ENCODE measurements at regions not wholly inside any gene's neighbourhood (a gene's known extent, or its start where the extent isn't known, plus 50 kb on each side); places are given as distances from the start of the nearest gene placed in this dataset.

DNA sequence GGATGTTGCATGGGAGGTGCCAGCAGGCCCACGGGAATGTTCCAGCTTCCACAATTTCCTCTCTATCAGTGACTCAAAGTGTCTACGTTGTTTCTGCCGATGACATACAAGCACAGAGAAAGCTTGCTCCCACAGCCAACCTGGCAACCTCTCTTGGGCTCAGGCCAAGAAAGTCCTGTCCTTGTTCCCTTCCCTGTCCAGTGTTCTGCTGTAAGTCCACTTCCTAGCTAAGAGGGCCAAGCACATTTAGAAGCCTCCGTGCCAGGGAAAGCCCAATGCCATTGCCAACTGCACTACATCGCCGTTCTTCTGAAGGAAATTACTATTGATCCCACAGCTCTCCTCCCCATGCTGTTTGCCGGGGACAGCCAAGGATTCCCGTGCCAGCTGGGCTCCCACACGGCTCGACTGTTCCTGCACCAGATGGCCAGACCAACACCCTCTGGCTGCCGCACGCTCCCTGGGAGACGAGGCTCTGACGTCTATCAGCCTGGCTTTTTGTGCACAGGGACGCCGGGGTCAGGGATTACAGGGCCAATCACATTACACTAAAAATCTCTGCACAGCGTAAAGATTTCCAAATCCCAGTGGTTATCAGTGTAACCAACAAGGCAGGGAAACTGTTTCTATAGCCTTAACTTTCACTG, 284.0 kb downstream of the BCOR start:
- DNase-seq, result peak; percentile 78

DNA sequence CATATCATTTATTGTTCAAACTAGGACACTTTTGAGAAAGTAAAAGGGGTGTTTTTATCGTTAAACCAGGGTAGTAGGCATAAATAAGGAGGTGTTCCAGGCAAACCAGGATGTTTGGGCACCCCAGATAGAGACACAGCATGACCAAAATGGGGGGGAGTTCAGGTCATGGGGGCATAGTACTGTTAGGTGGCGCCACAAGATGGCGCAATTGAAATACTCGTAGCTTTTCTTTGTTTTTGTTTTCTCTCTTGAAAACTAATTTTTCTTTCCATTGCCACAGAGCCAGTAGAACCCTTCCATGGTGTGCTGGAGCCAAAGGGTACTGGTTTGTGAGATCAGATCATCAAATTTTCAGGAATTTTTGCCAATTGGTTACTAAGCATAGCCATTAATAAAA, 283.4 kb downstream of the BCOR start:
- DNase-seq, result peak; percentile 44

DNA sequence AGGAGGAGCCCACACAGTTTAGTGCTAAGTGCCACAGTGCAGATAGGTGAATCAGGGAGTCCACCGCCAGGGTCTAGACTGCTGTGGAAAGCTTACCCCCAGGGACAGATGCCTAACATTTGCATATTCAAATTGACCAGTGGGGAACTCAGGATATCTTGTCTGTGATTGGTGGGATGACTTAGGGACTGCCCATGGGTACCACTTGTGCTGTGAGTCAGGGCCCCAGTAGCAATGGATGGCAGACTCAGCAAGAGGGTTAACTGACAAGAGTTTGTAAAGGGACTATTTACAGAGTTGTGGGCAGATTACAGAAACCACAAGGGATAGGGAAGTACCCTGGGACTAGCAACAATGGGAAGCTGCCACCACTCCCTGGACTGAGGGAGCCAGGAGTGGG, 282.1 kb downstream of the BCOR start:
- no peak for DNase-seq

DNA sequence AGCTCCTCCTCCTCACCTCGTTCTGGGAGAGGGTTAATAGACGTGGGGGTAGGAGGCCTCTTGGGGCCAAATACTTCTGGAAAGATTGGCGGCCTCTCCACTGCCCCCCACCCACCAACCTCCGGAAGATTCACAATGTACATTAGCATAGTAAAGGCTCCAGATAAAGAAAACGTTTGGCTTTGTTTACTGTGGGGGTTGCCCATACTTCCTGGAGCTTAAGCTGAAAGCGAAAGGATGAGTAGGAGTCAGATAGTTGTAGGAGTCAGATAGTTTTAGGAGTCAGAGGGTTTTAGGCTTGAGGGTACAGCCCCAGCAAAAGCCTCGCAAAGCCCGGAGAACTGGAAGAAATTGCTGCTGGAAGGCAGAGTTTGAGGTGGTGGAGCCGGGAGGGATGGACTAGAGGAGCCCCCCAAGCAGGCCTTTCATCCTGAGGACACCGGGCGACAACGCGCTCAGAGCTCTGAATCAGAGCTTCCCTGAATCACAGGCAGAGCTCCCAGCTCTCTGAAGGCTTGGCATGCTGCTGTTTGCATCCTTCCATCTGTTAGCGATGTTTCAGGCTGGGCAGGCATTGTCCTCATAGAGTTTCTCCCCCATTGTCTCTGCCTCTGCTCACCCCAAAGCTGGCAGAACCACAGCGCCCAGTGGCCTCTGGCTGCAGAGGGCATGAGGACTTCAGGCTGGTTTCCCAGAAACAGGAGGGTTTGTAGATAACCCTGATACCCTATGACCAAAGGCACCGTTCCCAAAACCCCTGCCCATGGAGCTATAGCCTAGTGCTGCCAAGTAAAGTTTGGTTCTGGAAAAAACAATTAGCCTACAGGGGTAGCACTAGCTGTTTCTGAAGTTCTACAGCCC, 280.7 kb downstream of the BCOR start:
- DNase-seq, result no peak

DNA sequence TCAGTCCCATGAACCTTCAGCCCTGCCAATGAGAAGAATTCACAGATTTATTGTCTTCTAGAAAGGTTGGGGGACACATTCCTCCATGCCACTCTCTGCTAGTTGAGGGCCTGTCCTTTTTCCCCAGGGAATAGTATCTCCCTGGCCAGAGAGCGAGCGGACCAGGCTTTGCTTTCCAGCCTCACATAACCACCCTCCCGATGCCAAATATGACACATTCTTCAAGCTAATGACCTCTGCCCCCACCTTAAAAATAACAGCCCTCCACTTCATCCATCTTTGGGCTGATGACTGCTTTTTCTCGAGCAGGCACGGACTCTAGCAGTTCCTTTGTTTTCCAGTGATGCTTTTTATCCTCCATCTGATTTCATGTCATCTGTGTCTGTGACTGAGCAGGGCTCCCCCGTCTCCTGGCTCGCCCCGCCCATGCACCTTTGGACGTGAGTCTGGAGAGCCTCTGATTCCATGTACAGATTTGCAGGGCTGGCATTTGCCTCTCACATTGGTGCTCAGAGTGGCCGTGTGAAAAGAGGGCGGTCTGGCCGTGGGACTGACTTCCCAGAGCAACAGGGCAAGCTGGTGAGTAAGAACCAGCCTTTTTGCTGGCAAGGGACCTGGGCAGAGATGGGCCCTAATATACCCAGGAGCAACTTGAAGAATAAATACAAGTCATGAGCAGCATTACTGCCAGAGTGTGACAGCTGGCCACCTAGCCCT, 279.8 kb downstream of the BCOR start:
- no peak for DNase-seq

DNA sequence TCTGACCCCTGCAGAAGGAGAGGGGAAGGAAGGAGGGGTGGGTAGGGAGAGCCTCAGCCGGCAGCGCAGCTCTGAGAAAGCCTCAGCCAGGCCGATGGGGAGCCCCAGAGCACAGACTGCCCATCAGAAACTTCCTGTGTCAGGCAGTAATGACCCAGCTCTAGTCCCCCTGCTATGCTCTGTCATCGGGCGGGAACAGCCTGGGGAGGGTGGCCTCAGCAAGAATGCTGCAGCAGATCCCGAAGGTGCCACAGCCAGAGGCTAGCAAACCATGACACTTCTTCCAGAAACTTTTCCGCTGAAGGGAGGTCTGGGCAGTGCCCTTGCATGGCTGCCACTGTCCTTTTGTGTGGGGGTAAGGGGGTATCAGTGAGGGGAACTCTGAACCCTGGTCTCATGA, 279.0 kb downstream of the BCOR start:
- DNase-seq, result no peak

DNA sequence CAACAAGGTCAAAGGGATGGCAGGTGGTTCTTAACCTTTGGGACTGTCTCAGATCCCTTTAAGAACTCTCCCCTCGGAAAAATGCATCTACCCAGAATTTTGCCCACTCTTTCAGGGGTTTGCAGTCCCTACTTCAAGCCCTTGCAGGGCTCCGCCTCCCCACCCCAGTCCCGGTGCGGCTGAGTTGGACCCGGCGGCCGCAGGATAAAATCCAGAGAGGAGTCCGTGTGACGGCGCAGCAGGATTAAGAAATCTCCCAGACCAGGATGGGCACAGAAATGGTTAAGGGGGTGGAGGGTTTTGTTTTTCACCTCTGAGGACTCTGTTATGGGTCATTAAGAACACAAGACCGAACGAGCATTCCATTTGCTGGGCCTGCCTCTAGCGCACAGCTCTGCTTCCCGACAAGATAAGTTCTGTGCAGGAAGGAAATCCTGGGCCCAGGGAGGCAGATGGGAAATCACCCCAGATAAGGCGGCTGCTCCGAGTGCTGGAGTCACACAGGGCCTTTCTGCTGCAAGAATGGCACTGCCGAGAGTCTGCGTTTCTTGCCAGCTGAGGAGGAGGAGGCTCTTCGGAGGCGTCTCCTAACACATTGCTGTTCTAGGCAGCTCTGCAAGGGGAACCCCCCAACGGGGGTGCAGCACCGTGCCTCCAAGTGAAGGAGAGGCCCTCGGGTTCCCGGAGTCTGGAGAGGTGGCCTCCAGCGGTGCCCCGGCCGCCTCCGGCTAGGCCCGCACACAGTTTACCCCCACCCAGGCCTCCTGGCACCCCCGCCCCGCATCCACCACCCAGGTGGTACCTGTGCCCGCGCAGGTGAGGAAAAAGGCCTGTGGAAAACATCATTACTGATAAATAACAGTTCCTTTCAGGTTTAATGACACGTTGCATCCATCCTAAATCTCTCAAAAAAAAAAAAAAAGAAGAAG, 277.6 kb downstream of the BCOR start:
- DNase-seq, result no peak

DNA sequence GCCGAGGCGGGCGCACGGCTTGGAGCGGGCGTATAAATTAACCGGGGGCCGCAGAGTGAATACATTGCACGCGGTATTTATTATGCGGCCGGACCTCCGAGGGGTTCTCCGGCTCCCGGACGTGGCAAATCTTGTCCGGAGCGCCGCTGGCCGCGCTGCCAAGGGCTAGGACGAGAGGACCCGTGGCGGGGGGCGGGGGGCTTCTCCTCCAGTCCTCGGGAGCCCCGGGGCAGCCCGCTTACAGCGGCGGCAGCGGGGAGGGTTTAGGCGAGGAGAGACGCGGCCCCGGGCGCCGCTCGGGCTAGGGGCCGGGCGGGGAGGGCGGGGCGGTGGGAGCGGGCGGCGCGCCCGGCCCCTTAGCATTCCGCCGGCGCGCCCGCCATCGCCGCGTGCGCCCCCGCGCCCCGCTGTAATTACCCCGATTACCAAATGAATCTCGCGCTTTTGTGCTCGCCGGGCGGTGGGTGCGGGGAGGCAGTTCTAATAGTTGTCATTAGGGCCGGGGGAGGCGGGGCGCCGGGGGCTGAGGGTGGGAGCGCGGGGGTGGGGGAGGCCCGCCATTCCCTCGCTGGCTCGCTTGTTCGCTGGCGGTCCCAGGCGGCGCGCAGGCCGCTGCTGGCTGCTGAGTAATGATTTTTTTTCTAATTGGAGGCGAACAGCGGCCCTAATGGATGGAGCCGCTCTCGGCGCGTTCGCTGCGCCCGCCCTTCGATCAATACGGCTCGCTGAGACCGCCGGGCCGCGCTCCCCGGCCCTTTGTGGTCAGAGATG, 276.6 kb downstream of the BCOR start:
- DNase-seq, result peak; percentile 57

DNA sequence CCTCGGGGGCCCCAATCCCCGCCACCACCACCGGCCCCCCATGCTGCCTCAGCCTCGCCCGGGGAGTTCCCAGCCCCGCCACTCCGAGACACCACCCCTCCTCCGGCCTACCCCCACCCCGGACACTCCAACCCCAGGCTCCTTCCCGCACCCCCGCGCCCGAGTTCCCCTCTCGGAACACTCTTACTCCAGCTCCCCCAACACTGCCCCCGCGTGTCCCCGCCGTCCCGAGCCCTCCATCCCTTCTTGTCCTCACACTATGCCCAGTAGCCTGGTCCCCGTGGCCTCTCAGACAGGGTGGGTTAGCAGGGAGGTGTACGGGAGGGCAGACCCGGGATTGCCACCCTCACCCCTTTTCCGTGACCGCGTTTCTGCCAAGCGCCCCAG, 276.1 kb downstream of the BCOR start:
- no peak for DNase-seq

DNA sequence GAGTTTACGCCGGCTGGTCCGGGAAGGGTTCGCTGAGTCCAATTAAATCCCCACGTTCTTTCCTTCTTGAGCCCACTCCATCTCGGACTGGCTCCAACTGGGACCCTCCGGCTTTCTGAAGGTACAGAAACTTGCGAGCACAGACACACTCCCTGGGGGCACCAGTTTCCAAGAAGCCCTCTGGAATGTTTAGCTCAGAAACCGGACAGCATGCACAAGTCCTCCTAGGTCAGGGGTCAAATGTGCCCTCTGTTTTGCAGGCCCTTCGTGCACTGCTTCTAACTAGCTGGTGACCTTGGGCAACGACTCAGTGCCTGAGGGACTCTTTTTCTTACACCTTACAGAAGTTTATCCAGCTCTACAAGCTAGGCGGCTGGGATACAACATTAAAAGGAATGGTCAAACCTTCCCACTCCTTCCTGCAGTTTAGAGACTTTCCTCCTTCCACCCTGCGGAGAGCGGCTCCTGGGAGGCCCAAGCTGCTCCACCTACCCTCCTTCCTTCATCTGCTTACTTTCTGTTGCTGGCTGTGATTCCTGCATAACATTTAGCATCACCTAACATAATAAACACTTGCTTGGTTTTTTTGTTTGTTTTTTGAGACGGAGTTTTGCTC, 275.5 kb downstream of the BCOR start:
- no peak for DNase-seq

DNA sequence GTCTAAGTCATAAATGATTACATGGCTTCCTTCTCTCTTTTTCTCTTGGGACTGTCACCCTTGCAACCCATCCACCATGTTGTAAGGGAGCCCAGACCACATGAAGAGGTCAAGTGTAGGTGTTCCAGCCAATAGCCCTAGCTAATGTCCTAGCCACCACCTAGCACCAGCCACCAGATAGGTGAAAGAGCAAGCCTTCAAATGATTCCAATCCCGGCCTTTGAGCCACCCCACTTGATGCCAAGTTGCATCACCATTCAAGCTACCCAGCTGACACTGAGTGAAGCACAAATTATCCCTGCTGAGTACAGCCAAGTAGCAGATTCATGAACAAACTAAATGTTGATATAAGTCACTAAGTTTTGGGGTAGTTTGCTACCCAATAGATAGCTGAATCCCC, 274.3 kb downstream of the BCOR start:
- DNase-seq, result no peak

DNA sequence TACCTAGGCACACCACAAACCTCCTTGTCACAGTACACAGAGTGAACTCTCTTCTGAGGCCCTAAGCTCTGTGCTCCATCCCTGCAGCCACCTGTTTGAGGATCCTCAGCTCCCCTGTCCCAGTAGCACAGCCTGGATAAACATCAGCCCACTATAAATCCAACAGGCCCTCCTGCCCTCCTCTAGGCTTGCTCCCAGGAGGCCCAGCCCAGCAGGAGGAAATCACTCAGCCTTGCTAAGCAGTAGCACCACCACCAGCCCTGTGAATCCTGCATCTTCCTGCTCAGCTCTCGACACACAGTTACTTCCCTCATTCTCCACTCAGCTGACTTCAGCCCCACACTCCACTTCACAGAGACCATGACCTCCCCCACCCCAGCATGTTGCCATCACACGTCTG, 273.9 kb downstream of the BCOR start:
- DNase-seq, result no peak

DNA sequence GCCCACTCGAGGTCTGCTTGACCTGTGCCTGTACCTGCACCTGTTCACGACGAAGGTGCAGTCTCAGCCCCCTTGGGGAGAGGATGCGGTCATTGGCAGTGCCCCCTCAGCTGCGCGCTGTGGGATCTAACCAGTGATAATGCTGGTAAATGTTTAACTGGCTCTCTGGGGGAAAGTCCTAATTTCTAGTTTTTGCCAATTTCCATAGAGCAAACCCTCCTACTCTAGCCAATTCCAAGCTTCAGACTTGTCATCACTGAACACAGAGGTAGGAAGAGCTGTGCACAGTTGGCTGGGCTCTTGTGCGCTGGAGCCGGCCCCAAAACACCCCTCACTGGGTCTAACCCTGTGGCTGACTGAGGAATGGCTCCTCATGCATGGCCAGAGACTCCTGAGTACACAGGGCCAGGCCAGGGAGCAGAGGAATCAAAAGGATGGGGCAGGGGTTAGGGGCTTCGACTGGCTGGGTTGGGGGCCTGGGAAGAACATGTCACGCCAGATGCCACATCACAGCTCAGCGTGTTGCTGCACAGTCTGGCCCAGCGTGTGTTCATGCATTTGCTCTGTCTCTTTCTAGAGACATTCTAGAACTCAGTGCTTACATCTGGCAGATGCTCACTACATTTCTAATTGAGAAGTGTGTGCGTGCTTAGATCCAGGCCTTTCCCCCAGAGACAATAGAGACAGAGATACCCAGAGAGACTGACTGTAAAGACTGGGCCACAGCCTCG, 270.8 kb downstream of the BCOR start:
- DNase-seq, result no peak

DNA sequence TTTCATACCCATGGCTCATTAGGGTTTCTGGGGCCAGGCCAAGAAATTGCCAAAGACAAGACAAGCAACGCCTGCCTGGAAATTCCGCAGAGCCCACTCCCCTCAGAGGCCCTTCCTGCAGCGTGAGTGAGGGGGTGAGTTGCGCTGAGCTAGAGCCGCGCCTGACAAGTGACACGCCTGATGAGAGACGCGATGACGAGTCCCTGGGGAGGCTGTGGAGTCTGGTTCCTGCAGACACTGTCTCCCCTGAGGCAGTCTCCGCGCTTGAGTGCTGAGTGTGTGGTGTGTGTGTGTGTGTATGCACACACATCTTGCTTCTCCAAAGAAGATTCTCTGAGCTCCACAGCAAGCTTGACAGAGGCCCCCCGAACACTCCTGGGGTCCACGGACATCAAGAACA, 269.8 kb downstream of the BCOR start:
- DNase-seq, result no peak

DNA sequence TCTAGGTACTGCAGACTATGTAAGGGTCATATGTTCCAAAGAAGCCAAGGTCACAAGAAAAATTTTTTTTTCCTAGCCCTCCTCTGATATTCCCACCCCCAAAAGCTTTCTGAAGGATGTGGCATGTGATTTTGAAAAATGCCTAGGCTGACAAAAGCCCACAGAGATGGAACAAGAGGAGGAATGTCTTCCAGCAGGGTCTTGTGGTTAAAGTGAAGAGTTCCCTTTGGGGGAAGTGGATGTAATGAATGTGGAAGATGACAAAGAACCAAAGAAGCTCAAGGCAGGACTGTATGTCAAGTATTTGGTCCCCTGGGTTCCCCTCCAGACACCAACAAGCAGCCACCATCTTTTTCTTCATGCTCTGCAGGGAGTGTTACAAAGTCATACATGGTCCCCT, 268.8 kb downstream of the BCOR start:
- DNase-seq, result no peak

DNA sequence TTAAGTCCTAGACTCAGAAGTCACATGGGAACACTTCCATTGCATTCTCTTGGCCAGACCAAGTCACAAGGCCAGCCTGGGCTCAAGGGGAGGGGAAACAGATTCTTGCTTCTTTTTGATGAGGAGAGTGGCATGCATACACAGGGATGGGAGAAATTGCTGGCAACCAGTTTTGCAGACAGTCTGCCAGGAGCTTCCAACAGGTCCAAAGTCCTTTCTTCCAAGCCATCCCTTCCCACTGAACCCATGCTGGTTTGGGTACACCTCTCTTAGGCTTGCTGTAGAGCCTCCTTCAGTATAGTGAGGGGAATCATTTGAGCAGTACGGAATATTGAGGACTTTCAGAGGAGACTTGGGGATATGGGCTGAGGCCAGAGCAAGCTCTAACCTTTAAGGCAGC, 267.8 kb downstream of the BCOR start:
- DNase-seq, result no peak

DNA sequence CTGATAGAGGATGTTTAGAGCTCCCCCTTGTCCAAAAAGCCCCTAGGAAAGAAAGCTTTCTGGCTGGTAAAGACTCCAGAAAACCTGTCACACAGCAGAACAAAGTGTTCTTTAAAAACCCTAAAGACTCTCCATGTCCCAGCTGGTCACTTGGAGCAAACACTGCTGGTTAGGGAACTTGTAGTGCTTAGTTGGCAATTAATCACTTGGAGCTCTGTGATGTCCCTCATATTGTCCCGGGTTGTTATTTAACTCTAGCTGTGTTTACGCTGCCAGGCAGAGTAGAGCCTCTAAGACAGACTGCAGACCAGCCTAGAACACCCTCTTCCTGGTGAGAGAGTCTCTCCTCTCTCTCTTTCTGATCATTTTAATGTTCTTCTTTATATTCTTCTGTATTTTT, 267.3 kb downstream of the BCOR start:
- DNase-seq, result no peak

DNA sequence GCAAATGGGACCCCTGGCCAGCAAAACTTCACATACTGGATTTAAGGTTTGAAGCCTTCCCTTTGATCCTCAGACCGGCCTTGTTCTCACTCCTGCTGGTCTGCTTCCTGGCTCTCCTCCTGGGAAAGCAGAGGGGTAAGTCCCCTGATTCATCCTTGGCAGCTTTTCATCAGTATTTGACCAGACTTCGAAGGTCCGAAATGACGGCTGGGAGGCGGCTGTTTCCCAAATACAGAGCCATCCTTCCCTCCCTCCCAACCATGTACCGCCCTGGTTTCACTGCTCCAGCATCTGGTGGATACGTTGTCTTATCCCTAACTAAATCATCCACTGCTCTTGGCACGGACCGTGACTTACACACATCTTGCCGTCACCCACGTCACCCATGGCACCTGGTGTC, 265.5 kb downstream of the BCOR start:
- no peak for DNase-seq

DNA sequence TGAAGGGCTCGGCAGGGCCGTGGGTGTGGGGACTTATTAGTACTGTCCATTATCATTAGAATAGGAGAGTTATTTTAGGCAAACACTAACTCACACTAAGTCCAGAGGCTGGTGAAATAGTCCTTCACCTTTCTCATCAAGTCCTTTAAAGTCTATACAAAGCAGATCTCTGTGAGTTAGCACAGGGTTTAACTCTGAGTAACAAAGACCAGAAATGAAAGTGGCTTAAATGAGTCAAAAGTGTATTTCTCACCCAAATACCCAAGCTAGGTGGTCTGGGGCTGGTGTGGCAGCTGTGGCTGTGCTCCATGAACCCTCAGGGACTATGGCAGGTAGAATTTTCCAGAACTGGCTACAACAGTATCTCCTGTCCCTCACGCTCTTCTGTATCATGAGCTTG, 263.2 kb downstream of the BCOR start:
- DNase-seq, result no peak

DNA sequence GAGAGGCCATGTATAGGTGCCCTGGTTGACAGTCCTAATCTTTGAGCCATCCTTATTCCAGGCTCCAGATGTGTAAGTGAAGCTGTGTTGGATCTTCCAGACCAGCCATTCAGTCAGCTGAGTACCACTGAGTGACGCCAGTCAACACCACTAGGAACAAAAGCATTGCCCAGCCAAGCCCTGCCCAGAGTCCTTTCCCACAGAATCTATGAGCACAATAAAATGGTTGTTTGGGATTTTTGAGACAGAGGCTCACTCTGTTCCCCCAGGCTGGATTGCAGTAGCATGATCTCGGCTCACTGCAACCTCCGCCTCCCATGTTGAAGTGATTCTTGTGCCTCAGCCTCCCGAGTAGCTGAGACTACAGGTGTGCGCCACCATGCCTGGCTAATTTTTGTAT, 262.5 kb downstream of the BCOR start:
- DNase-seq, result no peak

All from tongue (tissue), 1 donor.